Cardiac muscle cell (in vitro differentiated cells and primary cell): ENCODE measurements at regions not wholly inside any gene's neighbourhood (a gene's known extent, or its start where the extent isn't known, plus 50 kb on each side); places are given as distances from the start of the nearest gene placed in this dataset.

Source experiments
- DNase-seq, 2 donors: peaks; one replicate each; pipeline versions ENCODE4 v3.0.0 to v3.0.0-alpha.2; 2010 to 2017; ENCODE audit warnings: low read depth in 1 of 2, low spot score in 1 of 2
- H3K27ac ChIP-seq: fragments of 200-600 bp; sonication (generic); 2 replicates; pipeline ENCODE4 v1.5.1; 2016
- H3K27me3 ChIP-seq: fragments of 200-600 bp; sonication (generic); 2 replicates; pipeline ENCODE4 v1.6.0; 2016; ENCODE audit warnings: control low read depth
- H3K36me3 ChIP-seq: fragments of 200-600 bp; sonication (generic); 2 replicates; pipeline ENCODE4 v1.5.1; 2016; ENCODE audit warnings: control low read depth
- H3K4me1 ChIP-seq: fragments of 200-600 bp; sonication (generic); 2 replicates; pipeline ENCODE4 v1.8.1; 2017; ENCODE audit warnings: low read depth, mild to moderate bottlenecking, mixed run types
- H3K4me3 ChIP-seq: fragments of 200-600 bp; sonication (generic); 2 replicates; pipeline ENCODE4 v1.5.1; 2016; ENCODE audit warnings: mild to moderate bottlenecking
- H3K9me3 ChIP-seq: fragments of 200-600 bp; sonication (generic); 2 replicates; pipeline ENCODE4 v1.5.1; 2017; ENCODE audit warnings: low read depth, mild to moderate bottlenecking, control low read depth
- TF ChIP-seq, protein P1 (sequence below): IDR thresholded peaks from 2 replicates; pipeline ENCODE4 v1.5.1; 2012; ENCODE audit warnings: low read depth, mild to moderate bottlenecking, low read length

DNA sequence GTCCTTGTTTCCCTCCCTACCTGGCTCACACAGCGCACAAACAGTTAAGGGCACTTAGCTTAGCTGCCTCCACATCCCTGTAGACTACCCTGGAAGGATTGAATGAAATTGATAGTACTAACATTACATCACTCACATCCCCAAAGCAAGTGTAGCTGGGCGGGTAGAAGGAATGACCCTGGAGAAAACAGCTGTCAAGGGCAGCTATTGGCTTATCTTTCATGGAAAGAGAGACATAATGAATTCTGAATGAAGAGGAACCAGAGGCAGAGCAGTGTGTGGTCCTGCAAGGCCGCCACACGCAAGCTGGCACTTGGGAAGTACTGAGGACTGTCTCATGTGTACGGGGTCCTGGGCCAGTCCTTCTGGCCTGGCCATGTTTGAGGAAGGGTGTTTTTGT lies 369.6 kb upstream of the RGMA start:
- Histone ChIP-seq H3K9me3 (no peaks in the 10 kb centered on the region), H3K4me3 (no peak overlapping the region), H3K36me3 (no peaks in the 10 kb centered on the region), H3K4me1 (no peaks in the 10 kb centered on the region), H3K27ac (no peak overlapping the region), H3K27me3 (no peaks in the 10 kb centered on the region)
- TF ChIP-seq, protein P1, sequence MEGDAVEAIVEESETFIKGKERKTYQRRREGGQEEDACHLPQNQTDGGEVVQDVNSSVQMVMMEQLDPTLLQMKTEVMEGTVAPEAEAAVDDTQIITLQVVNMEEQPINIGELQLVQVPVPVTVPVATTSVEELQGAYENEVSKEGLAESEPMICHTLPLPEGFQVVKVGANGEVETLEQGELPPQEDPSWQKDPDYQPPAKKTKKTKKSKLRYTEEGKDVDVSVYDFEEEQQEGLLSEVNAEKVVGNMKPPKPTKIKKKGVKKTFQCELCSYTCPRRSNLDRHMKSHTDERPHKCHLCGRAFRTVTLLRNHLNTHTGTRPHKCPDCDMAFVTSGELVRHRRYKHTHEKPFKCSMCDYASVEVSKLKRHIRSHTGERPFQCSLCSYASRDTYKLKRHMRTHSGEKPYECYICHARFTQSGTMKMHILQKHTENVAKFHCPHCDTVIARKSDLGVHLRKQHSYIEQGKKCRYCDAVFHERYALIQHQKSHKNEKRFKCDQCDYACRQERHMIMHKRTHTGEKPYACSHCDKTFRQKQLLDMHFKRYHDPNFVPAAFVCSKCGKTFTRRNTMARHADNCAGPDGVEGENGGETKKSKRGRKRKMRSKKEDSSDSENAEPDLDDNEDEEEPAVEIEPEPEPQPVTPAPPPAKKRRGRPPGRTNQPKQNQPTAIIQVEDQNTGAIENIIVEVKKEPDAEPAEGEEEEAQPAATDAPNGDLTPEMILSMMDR = no peak
- no peak for DNase-seq

DNA sequence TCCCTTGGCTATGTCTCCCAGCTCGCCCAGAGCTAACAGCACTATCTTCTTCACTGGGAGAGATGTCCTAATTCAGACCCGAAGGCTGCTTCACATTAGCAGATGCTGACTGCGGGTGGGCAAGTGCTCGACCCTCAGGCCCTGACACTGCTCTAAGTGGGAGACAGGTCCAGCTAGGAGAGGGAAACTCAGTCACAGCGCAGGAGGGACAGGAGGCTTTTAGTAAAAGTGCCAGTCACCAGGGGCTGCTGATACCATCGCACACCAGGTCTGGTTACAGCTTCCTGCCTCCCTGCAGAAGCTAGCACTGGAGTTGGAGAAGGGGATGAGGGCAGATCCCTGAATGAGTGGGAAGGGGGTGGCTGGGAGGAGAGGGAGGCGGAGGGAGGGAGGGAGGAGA lies 365.8 kb upstream of the RGMA start:
- DNase-seq = peak in 1 of 2 donors; percentile 7
- Histone ChIP-seq H3K9me3 (no peaks in the 10 kb centered on the region), H3K4me3 (no peak overlapping the region), H3K4me1 (no peaks in the 10 kb centered on the region), H3K27me3 (peaks cover 3% of the 10 kb centered on the region), H3K27ac (no peak overlapping the region), H3K36me3 (no peaks in the 10 kb centered on the region)
- TF ChIP-seq, protein P1 = no peak

DNA sequence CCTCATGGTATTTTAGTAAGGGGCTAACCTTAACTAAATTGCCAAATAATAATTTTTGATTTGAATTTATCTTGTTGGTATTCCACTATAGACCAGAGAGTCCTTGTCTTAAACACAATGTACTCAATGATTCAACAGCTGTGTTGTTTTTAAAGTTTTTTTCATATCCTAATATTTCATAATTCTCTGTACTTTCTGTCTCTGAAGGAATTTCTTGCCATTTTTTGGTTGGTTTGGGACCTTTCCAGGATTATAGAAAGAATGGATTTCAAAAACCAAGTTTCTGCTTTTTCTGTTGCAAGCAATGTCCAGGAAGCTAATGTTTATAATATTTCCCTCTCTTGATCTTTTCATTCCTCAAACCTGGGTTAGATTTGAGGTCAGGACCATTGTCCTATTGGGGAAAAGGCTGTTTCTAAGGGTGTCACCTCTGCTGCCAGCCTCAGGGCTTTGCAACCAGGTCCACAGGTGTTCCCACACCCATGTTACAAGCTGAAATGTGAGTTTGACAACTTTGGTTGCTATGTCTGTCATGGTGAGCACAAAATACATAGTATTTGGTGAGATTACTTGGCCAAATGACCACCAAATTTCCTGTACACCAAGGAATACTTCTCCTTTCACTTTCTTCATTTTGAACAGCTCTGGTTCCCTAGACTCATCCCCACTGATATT lies 363.7 kb upstream of the RGMA start:
- Histone ChIP-seq H3K4me3 (no peak overlapping the region), H3K9me3 (no peaks in the 10 kb centered on the region), H3K4me1 (no peaks in the 10 kb centered on the region), H3K36me3 (no peaks in the 10 kb centered on the region), H3K27me3 (peaks cover 3% of the 10 kb centered on the region), H3K27ac (no peak overlapping the region)
- TF ChIP-seq, protein P1 = no peak
- no peak for DNase-seq

DNA sequence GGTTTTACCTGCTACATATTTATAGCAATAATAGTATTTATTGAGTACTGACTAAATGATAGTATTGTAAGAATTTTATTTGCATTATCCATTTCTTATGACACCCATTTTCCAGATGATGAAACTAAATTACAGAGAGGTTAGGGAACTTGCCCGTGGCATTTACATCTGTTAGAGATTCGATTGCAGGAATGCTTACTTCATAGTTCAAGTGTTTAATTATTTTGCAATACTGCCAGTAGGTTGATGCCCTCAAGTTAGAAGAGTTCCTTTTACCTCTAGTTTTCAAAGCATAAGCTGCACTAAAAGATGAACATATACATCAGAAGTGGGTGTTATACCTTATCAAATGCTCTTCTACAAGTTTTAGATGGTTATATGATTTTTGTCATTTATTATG lies 362.8 kb upstream of the RGMA start:
- no peak overlapping the region for H3K27ac ChIP-seq
- H3K9me3 ChIP-seq = no peaks in the 10 kb centered on the region
- TF ChIP-seq, protein P1 = no peak
- no peaks in the 10 kb centered on the region for H3K4me1 ChIP-seq
- no peak overlapping the region for H3K4me3 ChIP-seq
- peaks cover 3% of the 10 kb centered on the region for H3K27me3 ChIP-seq
- no peaks in the 10 kb centered on the region for H3K36me3 ChIP-seq
- no peak for DNase-seq

DNA sequence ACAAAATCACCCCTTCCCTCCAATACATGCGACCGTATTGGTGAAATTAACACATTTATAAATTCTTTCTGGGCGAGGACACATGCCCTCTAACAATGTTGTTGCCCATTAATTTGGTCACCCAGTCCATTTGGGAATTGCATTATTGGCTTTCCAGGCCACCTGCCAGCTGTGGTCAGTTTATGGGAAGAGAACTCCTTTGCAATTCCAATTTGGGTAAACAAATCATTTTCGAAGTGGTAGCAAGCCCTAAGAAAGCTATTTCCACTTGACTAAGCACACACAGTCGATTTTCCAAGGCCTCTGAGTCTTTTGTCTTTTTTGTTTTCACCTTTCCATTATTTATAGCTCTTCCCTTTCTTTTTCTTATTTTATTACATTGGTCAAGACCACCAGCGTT lies 362.3 kb upstream of the RGMA start:
- no peaks in the 10 kb centered on the region for H3K36me3 ChIP-seq
- no peaks in the 10 kb centered on the region for H3K4me1 ChIP-seq
- no peak for DNase-seq
- no peaks in the 10 kb centered on the region for H3K9me3 ChIP-seq
- H3K27me3 ChIP-seq = peaks cover 3% of the 10 kb centered on the region
- no peak overlapping the region for H3K4me3 ChIP-seq
- TF ChIP-seq, protein P1 = no peak
- H3K27ac ChIP-seq = no peak overlapping the region

DNA sequence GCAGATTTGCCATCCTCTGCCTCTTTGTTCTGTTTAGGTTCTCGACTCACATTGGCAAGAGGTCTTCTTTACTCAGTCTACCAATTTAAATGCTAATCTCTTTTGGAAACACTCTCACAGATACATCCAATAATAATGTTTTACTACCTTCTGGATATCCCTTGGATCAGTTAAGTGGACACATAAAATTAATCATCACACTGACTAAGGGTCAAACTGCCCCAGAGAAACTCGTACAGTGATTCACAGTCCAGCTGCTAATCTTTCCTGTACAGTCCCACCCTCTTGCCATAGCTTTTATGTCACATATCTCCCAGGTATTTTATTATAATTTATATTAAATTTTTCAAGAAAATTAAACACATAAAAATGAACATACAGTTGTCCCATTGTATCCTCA lies 360.8 kb upstream of the RGMA start:
- peaks cover 3% of the 10 kb centered on the region for H3K27me3 ChIP-seq
- no peaks in the 10 kb centered on the region for H3K4me1 ChIP-seq
- H3K27ac ChIP-seq = no peak overlapping the region
- DNase-seq = no peak
- no peaks in the 10 kb centered on the region for H3K36me3 ChIP-seq
- TF ChIP-seq, protein P1 = no peak
- H3K4me3 ChIP-seq = no peak overlapping the region
- H3K9me3 ChIP-seq = no peaks in the 10 kb centered on the region
